Neural progenitor cell (in vitro differentiated cells): ENCODE measurements at regions not wholly inside any gene's neighbourhood (a gene's known extent, or its start where the extent isn't known, plus 50 kb on each side); places are given as distances from the start of the nearest gene placed in this dataset.
A peak's percentile ranks its signal among the peaks of the same experiment; 100 is the strongest.

Source experiments
- DNase-seq: peaks from one replicate; pipeline ENCODE4 v3.0.0-alpha.2; 2016; ENCODE audit warnings: low spot score
- H2AFZ ChIP-seq: fragments of 200-600 bp; sonication (generic); replicated peaks from 2 replicates; pipeline ENCODE4 v1.6.1; 2016; ENCODE audit warnings: antibody characterized with exemption
- H3F3A ChIP-seq: fragments of 200-600 bp; sonication (generic); 2 replicates; pipeline ENCODE4 v1.6.1; 2016; ENCODE audit warnings: antibody characterized with exemption, low read depth
- H3K27ac ChIP-seq: fragments of 200-600 bp; sonication (generic); 2 replicates; pipeline ENCODE4 v1.5.1; 2016; ENCODE audit warnings: mild to moderate bottlenecking
- H3K27me3 ChIP-seq: fragments of 200-600 bp; sonication (generic); 2 replicates; pipeline ENCODE4 v1.6.1; 2016; ENCODE audit warnings: mild to moderate bottlenecking, moderate library complexity
- H3K36me3 ChIP-seq: fragments of 200-600 bp; sonication (generic); 2 replicates; pipeline ENCODE4 v1.5.1; 2016
- H3K4me1 ChIP-seq: fragments of 200-600 bp; sonication (generic); 2 replicates; pipeline ENCODE4 v1.6.1; 2016; ENCODE audit warnings: mixed run types
- H3K4me2 ChIP-seq: fragments of 200-600 bp; sonication (generic); 2 replicates; pipeline ENCODE4 v1.6.1; 2016
- H3K4me3 ChIP-seq: fragments of 200-600 bp; sonication (generic); 2 replicates; pipeline ENCODE4 v1.5.1; 2016
- H3K79me2 ChIP-seq: fragments of 200-600 bp; sonication (generic); 2 replicates; pipeline ENCODE4 v1.6.1; 2016; ENCODE audit warnings: low read depth
- H3K9ac ChIP-seq: fragments of 200-600 bp; sonication (generic); 2 replicates; pipeline ENCODE4 v1.6.1; 2016
- H3K9me3 ChIP-seq: fragments of 200-600 bp; sonication (generic); 2 replicates; pipeline ENCODE4 v1.5.1; 2016; ENCODE audit warnings: low read depth
- H4K20me1 ChIP-seq: fragments of 200-600 bp; sonication (generic); 2 replicates; pipeline ENCODE4 v1.6.1; 2016; ENCODE audit warnings: low read depth
- H3K27ac Mint-ChIP-seq: 3 replicates; pipeline ENCODE4 v1.8.0; 2021; ENCODE audit warnings: mixed read lengths
- H3K27me3 Mint-ChIP-seq: 2 replicates; pipeline ENCODE4 v1.8.0; 2022; ENCODE audit warnings: low read depth, mild to moderate bottlenecking, inconsistent platforms, moderate library complexity, mixed read lengths; ENCODE audit not compliant: insufficient read depth
- H3K36me3 Mint-ChIP-seq: 3 replicates; pipeline ENCODE4 v1.8.0; 2021; ENCODE audit warnings: mixed read lengths
- H3K4me1 Mint-ChIP-seq: 3 replicates; pipeline ENCODE4 v1.8.0; 2021; ENCODE audit warnings: mixed read lengths
- H3K4me3 Mint-ChIP-seq: 3 replicates; pipeline ENCODE4 v1.8.0; 2021; ENCODE audit warnings: mild to moderate bottlenecking, moderate library complexity, mixed read lengths
- H3K9me3 Mint-ChIP-seq: 3 replicates; pipeline ENCODE4 v1.8.0; 2020; ENCODE audit warnings: mixed read lengths
- CTCF ChIP-seq: fragments of 200-600 bp; sonication (generic); IDR thresholded peaks from 2 replicates; pipeline ENCODE4 v1.5.1; 2017; ENCODE audit warnings: antibody characterized with exemption, mild to moderate bottlenecking
- EZH2 ChIP-seq: fragments of 200-600 bp; sonication (generic); IDR thresholded peaks from 2 replicates; pipeline ENCODE4 v1.6.1; 2017; ENCODE audit warnings: antibody characterized with exemption, mild to moderate bottlenecking, moderate library complexity
- EZH2phosphoT487 ChIP-seq: fragments of 200-600 bp; sonication (generic); IDR thresholded peaks from 2 replicates; pipeline ENCODE4 v1.6.1; 2017; ENCODE audit warnings: antibody characterized with exemption

GRCh38 chr20:39668038-39668437 lies 705.9 kb downstream of the DHX35 start:
- H4K20me1 ChIP-seq = no peaks in the 10 kb centered on the region
- Mint-ChIP-seq H3K9me3 (no peaks in the 10 kb centered on the region), H3K4me1 (peaks cover 15% of the 10 kb centered on the region), H3K27me3 (peaks cover 3% of the 10 kb centered on the region), H3K4me3 (no peak overlapping the region), H3K36me3 (no peaks in the 10 kb centered on the region), H3K27ac (no peak overlapping the region)
- no peak overlapping the region for H3K9ac ChIP-seq
- peaks cover 13% of the 10 kb centered on the region for H3K4me1 ChIP-seq
- no peaks in the 10 kb centered on the region for H3F3A ChIP-seq
- peak overlapping the region; percentile 53 for H2AFZ ChIP-seq
- H3K79me2 ChIP-seq = no peaks in the 10 kb centered on the region
- H3K9me3 ChIP-seq = no peaks in the 10 kb centered on the region
- TF ChIP-seq EZH2phosphoT487 (no peak), EZH2 (no peak), CTCF (no peak)
- H3K27ac ChIP-seq = no peak overlapping the region
- no peak overlapping the region for H3K4me3 ChIP-seq
- DNase-seq = no peak
- H3K4me2 ChIP-seq = no peak overlapping the region
- no peaks in the 10 kb centered on the region for H3K36me3 ChIP-seq
- H3K27me3 ChIP-seq = no peaks in the 10 kb centered on the region

- H3K9me3 ChIP-seq = no peaks in the 10 kb centered on the region
- no peak for DNase-seq
- Mint-ChIP-seq H3K36me3 (no peaks in the 10 kb centered on the region), H3K27me3 (peaks cover 3% of the 10 kb centered on the region), H3K4me3 (no peak overlapping the region), H3K9me3 (no peaks in the 10 kb centered on the region), H3K27ac (no peak overlapping the region), H3K4me1 (no peaks in the 10 kb centered on the region)
- TF ChIP-seq EZH2phosphoT487 = no peak
- no peak for TF ChIP-seq CTCF
- no peak for TF ChIP-seq EZH2
- H3K27me3 ChIP-seq = no peaks in the 10 kb centered on the region
- H3K4me3 ChIP-seq = no peak overlapping the region
- H4K20me1 ChIP-seq = no peaks in the 10 kb centered on the region
- no peak overlapping the region for H3K27ac ChIP-seq
- H2AFZ ChIP-seq = no peak overlapping the region
- no peaks in the 10 kb centered on the region for H3K36me3 ChIP-seq
- H3K79me2 ChIP-seq = no peaks in the 10 kb centered on the region
- H3F3A ChIP-seq = no peaks in the 10 kb centered on the region
- H3K4me2 ChIP-seq = no peak overlapping the region
- no peaks in the 10 kb centered on the region for H3K4me1 ChIP-seq
- no peak overlapping the region for H3K9ac ChIP-seq
Measured at GRCh38 chr20:39661833-39662232, 699.7 kb downstream of the DHX35 start.

- no peak overlapping the region for H3K4me2 ChIP-seq
- H3K79me2 ChIP-seq = no peaks in the 10 kb centered on the region
- H3K4me1 Mint-ChIP-seq = no peaks in the 10 kb centered on the region
- no peaks in the 10 kb centered on the region for H4K20me1 ChIP-seq
- H3K36me3 Mint-ChIP-seq = no peaks in the 10 kb centered on the region
- no peak overlapping the region for H2AFZ ChIP-seq
- no peak for TF ChIP-seq EZH2
- no peak overlapping the region for H3K9ac ChIP-seq
- H3K4me1 ChIP-seq = no peaks in the 10 kb centered on the region
- no peaks in the 10 kb centered on the region for H3K9me3 Mint-ChIP-seq
- H3K4me3 Mint-ChIP-seq = no peak overlapping the region
- H3K27me3 ChIP-seq = no peaks in the 10 kb centered on the region
- H3K9me3 ChIP-seq = no peaks in the 10 kb centered on the region
- no peak for DNase-seq
- H3K27ac Mint-ChIP-seq = no peak overlapping the region
- no peaks in the 10 kb centered on the region for H3K36me3 ChIP-seq
- peaks cover 3% of the 10 kb centered on the region for H3K27me3 Mint-ChIP-seq
- H3K4me3 ChIP-seq = no peak overlapping the region
- H3K27ac ChIP-seq = no peak overlapping the region
- no peaks in the 10 kb centered on the region for H3F3A ChIP-seq
Measured at GRCh38 chr20:39660965-39661364, 698.8 kb downstream of the DHX35 start.

GRCh38 chr20:39660226-39660625 lies 698.1 kb downstream of the DHX35 start:
- no peak overlapping the region for H3K27ac ChIP-seq
- no peak for DNase-seq
- H3K4me3 ChIP-seq = no peak overlapping the region
- Mint-ChIP-seq H3K4me1 (no peaks in the 10 kb centered on the region), H3K9me3 (no peaks in the 10 kb centered on the region), H3K27ac (no peak overlapping the region), H3K36me3 (no peaks in the 10 kb centered on the region), H3K27me3 (peaks cover 3% of the 10 kb centered on the region), H3K4me3 (no peak overlapping the region)
- TF ChIP-seq CTCF (no peak), EZH2phosphoT487 (no peak), EZH2 (no peak)
- no peak overlapping the region for H3K4me2 ChIP-seq
- no peaks in the 10 kb centered on the region for H3K9me3 ChIP-seq
- no peak overlapping the region for H2AFZ ChIP-seq
- no peaks in the 10 kb centered on the region for H3K79me2 ChIP-seq
- H3K4me1 ChIP-seq = no peaks in the 10 kb centered on the region
- no peaks in the 10 kb centered on the region for H4K20me1 ChIP-seq
- no peaks in the 10 kb centered on the region for H3K27me3 ChIP-seq
- no peaks in the 10 kb centered on the region for H3K36me3 ChIP-seq
- H3K9ac ChIP-seq = no peak overlapping the region
- no peaks in the 10 kb centered on the region for H3F3A ChIP-seq
